ENCODE measurements at regions not wholly inside any gene's neighbourhood (a gene's known extent, or its start where the extent isn't known, plus 50 kb on each side); places are given as distances from the start of the nearest gene placed in this dataset.
"Not testable (repeated sequence)": the region's sequence is repeated elsewhere in the genome, so short reads cannot be mapped to it uniquely, and the experiment has no call there.

GRCh38 chr20:16863303-16863702, 115.1 kb downstream of the OTOR start:
- no peak for DNase-seq (ENCODE audit: low read depth in 1 of 2, low spot score in 1 of 2)

- DNase-seq (ENCODE audit: low read depth in 1 of 2, low spot score in 1 of 2), result no peak
These were observed 115.9 kb downstream of the OTOR start for GRCh38 chr20:16864069-16864468.

GRCh38 chr20:16864963-16865362, 116.8 kb downstream of the OTOR start:
- DNase-seq (ENCODE audit: low read depth in 1 of 2, low spot score in 1 of 2), result no peak

- no peak for DNase-seq (ENCODE audit: low read depth in 1 of 2, low spot score in 1 of 2)
These were observed 117.2 kb downstream of the OTOR start for GRCh38 chr20:16865406-16865805.

GRCh38 chr20:16873124-16873523, 125.0 kb downstream of the OTOR start:
- DNase-seq (ENCODE audit: low read depth in 1 of 2, low spot score in 1 of 2), result not testable (repeated sequence)

GRCh38 chr20:16877053-16877554, 128.9 kb downstream of the OTOR start:
- DNase-seq (ENCODE audit: low read depth in 1 of 2, low spot score in 1 of 2), result no peak

- DNase-seq (ENCODE audit: low read depth in 1 of 2, low spot score in 1 of 2), result no peak
These were observed 137.6 kb downstream of the OTOR start for GRCh38 chr20:16885746-16886145.

GRCh38 chr20:16898433-16898832, 150.3 kb downstream of the OTOR start:
- no peak for DNase-seq (ENCODE audit: low read depth in 1 of 2, low spot score in 1 of 2)

DNA sequence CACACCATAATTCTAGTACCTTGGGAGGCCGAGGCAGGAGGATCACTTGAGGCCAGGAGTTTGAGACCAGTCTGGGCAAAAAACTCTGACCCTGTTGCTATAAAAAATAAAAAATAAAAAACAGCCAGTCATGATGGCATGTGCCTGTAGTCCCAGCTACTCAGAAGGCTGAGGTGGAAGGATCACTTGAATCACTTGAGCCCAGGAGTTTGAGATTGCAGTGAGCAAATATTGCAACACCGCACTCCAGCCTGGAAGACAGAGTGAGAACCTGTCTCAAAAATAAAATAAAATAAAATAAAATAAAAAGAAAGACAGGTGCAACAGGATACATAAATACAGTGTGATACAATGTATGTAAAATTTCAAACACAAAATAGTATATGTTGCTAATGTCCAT, 154.5 kb downstream of the OTOR start:
- DNase-seq (ENCODE audit: low read depth in 1 of 2, low spot score in 1 of 2), result no peak

- DNase-seq (ENCODE audit: low read depth in 1 of 2, low spot score in 1 of 2), result no peak
These were observed 156.6 kb downstream of the OTOR start for GRCh38 chr20:16904751-16905150.

GRCh38 chr20:16914277-16914676, 166.1 kb downstream of the OTOR start:
- DNase-seq (ENCODE audit: low read depth in 1 of 2, low spot score in 1 of 2), result no peak

DNA sequence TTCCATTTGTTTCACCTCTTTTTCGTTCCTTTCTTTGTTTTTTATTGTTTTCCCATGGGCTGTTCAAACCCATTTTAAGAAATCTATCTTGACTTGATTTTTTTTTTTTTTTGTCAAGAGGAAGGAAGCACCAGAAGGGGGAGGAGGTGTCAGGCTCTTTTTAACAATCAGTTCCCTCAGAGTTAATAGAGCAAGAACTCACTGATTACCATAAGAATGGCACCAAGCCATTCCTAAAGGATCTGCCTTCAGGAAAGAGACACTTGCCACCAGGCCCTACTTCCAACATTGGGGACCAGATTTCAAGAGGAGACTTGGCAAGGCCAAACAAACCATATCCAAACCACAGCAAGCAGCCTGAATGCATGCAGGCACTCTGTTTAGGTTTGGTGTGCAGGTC, 168.0 kb downstream of the OTOR start:
- DNase-seq (ENCODE audit: low read depth in 1 of 2, low spot score in 1 of 2), result no peak

DNA sequence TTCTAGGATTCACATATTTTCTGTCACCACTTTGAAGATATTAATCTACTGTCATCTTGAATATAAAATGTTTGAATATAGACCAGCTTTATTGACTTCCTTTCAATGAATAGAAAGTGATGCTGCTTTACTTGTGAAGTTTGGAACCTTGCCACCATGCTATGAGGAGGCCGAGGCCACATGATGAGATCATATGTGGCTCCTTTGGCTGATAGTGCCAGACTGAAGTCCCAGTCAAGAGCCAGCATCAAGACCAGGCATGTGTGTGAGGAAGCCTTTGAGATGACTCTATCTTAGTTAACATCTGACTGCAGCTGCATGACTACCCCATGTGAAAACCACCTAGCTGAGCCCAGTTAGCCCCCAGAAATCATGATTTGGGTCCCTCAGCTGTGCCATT, 169.5 kb downstream of the OTOR start:
- DNase-seq (ENCODE audit: low read depth in 1 of 2, low spot score in 1 of 2), result no peak

DNA sequence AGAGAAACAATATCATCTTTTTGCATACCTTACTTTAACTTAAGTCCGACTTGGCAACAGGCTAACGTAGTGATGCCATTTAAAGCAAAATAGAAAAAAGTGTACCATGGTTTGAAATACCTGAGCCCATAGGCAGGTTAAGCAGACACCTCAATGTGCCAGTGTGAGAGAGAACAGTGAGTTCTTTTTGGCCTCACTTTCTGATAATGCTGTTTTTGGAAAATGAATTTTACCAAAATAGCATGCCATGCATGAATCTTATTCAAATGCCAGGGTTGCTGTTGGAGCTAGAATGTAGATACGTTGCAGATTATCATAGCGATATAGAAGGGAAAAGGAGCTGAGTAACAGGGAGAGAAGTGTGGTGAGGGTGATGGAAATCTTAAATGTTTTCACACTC, 170.2 kb downstream of the OTOR start:
- DNase-seq (ENCODE audit: low read depth in 1 of 2, low spot score in 1 of 2), result no peak

DNA sequence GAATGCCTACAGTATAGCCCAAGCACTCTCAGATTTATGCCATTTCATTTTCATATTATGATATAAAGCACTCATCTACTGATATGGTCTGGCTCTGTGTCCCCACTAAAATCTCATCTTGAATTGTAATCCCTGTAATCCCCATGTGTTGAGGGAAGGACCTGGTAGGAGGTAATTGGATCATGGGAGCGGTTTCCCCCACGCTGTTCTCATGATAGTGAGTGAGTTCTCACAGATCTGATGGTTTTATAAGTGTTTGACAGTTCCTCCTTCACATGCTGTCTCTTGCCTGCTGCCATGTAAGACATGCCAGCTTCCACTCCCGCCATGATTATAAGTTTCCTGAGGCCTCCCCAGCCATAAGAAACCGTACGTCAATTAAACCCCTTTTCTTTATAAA, 171.7 kb downstream of the OTOR start:
- no peak for DNase-seq (ENCODE audit: low read depth in 1 of 2, low spot score in 1 of 2)

GRCh38 chr20:16922834-16923233, 174.7 kb downstream of the OTOR start:
- DNase-seq (ENCODE audit: low read depth in 1 of 2, low spot score in 1 of 2), result no peak

DNA sequence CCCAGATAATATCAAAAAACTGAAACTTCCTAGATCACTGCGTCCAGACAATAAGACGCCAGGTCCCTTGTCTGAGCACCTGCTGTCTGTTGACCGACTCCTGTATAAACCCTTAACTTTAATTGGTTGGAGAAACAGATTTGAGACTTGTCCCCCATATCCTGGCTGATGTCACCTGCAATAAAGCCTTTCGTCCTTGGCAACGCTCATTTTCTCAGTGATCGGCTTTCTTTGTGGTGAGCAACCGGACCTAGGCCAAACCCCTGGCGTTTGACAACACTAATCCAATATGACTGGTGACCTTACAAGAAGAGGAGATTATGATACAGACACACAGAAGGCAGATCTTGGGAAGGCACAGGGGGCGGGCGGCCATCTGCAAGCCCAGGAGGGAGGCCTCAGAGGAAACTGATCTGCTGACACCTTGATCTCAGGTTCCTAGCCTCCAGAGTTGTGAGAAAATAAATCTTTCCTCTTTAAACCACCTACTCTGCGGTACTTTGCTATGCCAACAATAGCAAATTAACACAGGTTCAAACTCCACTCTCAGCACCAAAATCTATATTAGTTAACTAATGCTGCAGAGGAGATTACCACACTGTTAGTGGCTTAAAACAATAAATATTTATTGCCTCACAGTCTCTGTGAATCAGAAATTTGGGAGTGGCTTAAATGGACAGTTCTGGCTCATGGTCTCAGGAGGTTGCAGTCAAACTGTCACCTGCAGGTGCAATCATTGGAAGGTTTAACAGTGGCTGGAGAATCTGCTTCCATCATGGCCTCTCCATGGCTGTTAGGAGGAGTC, 178.7 kb downstream of the OTOR start:
- DNase-seq (ENCODE audit: low read depth in 1 of 2, low spot score in 1 of 2), result no peak

- no peak for DNase-seq (ENCODE audit: low read depth in 1 of 2, low spot score in 1 of 2)
These were observed 181.6 kb downstream of the OTOR start for GRCh38 chr20:16929756-16930155.

GRCh38 chr20:16930656-16931055, 182.5 kb downstream of the OTOR start:
- no peak for DNase-seq (ENCODE audit: low read depth in 1 of 2, low spot score in 1 of 2)

- DNase-seq (ENCODE audit: low read depth in 1 of 2, low spot score in 1 of 2), result no peak
These were observed 190.9 kb downstream of the OTOR start for GRCh38 chr20:16939051-16939450.

GRCh38 chr20:16940701-16941100, 192.5 kb downstream of the OTOR start:
- DNase-seq (ENCODE audit: low read depth in 1 of 2, low spot score in 1 of 2), result no peak

DNA sequence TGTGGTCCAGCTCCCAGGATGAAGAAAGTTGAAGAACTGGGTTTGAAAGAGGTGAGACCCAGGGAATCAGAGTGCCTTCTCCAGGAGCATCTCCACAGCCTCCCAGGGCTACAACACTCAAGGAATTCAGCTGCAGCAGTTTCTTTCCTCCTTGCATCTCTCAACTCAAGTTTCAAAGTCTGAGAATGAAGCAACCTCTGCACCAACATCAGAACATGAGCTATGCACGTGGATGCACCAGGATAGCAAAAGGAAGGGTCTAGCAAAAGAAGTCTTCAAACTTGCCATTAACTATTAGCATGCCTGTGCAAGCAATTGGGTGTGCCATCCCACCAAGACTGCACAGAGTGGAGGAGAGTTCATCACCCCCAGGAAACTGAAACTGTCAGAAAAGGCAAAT, 193.9 kb downstream of the OTOR start:
- DNase-seq (ENCODE audit: low read depth in 1 of 2, low spot score in 1 of 2), result no peak

GRCh38 chr20:16942756-16943155, 194.6 kb downstream of the OTOR start:
- no peak for DNase-seq (ENCODE audit: low read depth in 1 of 2, low spot score in 1 of 2)
